H9 (cell line): ENCODE measurements at regions not wholly inside any gene's neighbourhood (a gene's known extent, or its start where the extent isn't known, plus 50 kb on each side); places are given as distances from the start of the nearest gene placed in this dataset.

Experiments
- DNase-seq: peaks from one replicate; pipeline ENCODE4 v3.0.0-alpha.2; 2017
- H2AFZ ChIP-seq: one replicate; pipeline ENCODE4 v1.6.1; 2013; ENCODE audit warnings: mild to moderate bottlenecking, low read length, control low read depth, moderate library complexity
- H2AK5ac ChIP-seq: 2 replicates; pipeline ENCODE4 v1.6.1; 2013; ENCODE audit warnings: low read length, control low read depth, mixed read lengths; ENCODE audit not compliant: insufficient read length
- H2BK120ac ChIP-seq: one replicate; pipeline ENCODE4 v1.6.1; 2013; ENCODE audit warnings: low read depth, mild to moderate bottlenecking, low read length, control low read depth, inconsistent platforms; ENCODE audit not compliant: poor library complexity, severe bottlenecking
- H2BK12ac ChIP-seq: 2 replicates; pipeline ENCODE4 v1.6.1; 2013; ENCODE audit warnings: low read length, control low read depth, mixed read lengths, low read depth; ENCODE audit not compliant: insufficient read length
- H2BK15ac ChIP-seq: 2 replicates; pipeline ENCODE4 v1.6.1; 2013; ENCODE audit warnings: low read depth, low read length, control low read depth
- H2BK20ac ChIP-seq: one replicate; pipeline ENCODE4 v1.6.1; 2013; ENCODE audit warnings: low read depth, mild to moderate bottlenecking, low read length, control low read depth, inconsistent platforms; ENCODE audit not compliant: poor library complexity, severe bottlenecking
- H2BK5ac ChIP-seq: 2 replicates; pipeline ENCODE4 v1.6.1; 2013; ENCODE audit warnings: low read length, control low read depth, mixed read lengths; ENCODE audit not compliant: insufficient read length
- H3K14ac ChIP-seq: 2 replicates; pipeline ENCODE4 v1.6.1; 2013; ENCODE audit warnings: low read length, control low read depth; ENCODE audit not compliant: insufficient read depth
- H3K18ac ChIP-seq: 2 replicates; pipeline ENCODE4 v1.6.1; 2013; ENCODE audit warnings: low read depth, mild to moderate bottlenecking, mixed read lengths, low read length, control low read depth; ENCODE audit not compliant: insufficient read length
- H3K23ac ChIP-seq: 2 replicates; pipeline ENCODE4 v1.6.1; 2013; ENCODE audit warnings: low read length, control low read depth, mixed read lengths, low read depth; ENCODE audit not compliant: insufficient read length
- H3K23me2 ChIP-seq: 2 replicates; pipeline ENCODE4 v1.6.1; 2013; ENCODE audit warnings: low read depth, mild to moderate bottlenecking, mixed read lengths, low read length, control low read depth; ENCODE audit not compliant: insufficient read length, poor library complexity, severe bottlenecking
- H3K27ac ChIP-seq: 2 replicates; pipeline ENCODE4 v1.5.1; 2013; ENCODE audit warnings: low read length, control low read depth, mixed read lengths, low read depth; ENCODE audit not compliant: insufficient read length
- H3K27me3 ChIP-seq: 2 replicates; pipeline ENCODE4 v1.6.1; 2013; ENCODE audit warnings: low read length, control low read depth, inconsistent platforms; ENCODE audit not compliant: insufficient read depth
- H3K4ac ChIP-seq: 2 replicates; pipeline ENCODE4 v1.6.1; 2013; ENCODE audit warnings: low read depth, mild to moderate bottlenecking, control low read depth, inconsistent platforms, low read length, moderate library complexity
- H3K4me1 ChIP-seq: 2 replicates; pipeline ENCODE4 v1.6.1; 2013; ENCODE audit warnings: low read length, control low read depth, inconsistent platforms; ENCODE audit not compliant: insufficient read depth
- H3K4me2 ChIP-seq: 2 replicates; pipeline ENCODE4 v1.6.1; 2013; ENCODE audit warnings: low read length, control low read depth, mixed read lengths; ENCODE audit not compliant: insufficient read length, insufficient read depth
- H3K56ac ChIP-seq: 2 replicates; pipeline ENCODE4 v1.6.1; 2013; ENCODE audit warnings: low read depth, mild to moderate bottlenecking, mixed read lengths, low read length, control low read depth; ENCODE audit not compliant: insufficient read length
- H3K79me1 ChIP-seq: 2 replicates; pipeline ENCODE4 v1.6.1; 2013; ENCODE audit warnings: low read depth, mild to moderate bottlenecking, moderate library complexity, low read length, control low read depth, inconsistent platforms; ENCODE audit not compliant: insufficient read depth, poor library complexity, severe bottlenecking
- H3K79me2 ChIP-seq: 2 replicates; pipeline ENCODE4 v1.6.1; 2013; ENCODE audit warnings: low read length, control low read depth, inconsistent platforms; ENCODE audit not compliant: insufficient read depth
- H3K9ac ChIP-seq: 2 replicates; pipeline ENCODE4 v1.6.1; 2013; ENCODE audit warnings: low read length, control low read depth, mixed read lengths; ENCODE audit not compliant: insufficient read length; ENCODE audit errors: extremely low read depth
- H3K9me3 ChIP-seq: one replicate; pipeline ENCODE4 v1.6.1; 2013; ENCODE audit warnings: low read depth, low read length, inconsistent platforms; ENCODE audit not compliant: control insufficient read depth
- H3T11ph ChIP-seq: one replicate; pipeline ENCODE4 v1.6.1; 2013; ENCODE audit warnings: mild to moderate bottlenecking, low read length, control low read depth, inconsistent platforms
- H4K20me1 ChIP-seq: one replicate; pipeline ENCODE4 v1.6.1; 2013; ENCODE audit not compliant: control insufficient read depth, insufficient read length, insufficient read depth
- H4K5ac ChIP-seq: 2 replicates; pipeline ENCODE4 v1.6.1; 2013; ENCODE audit warnings: low read depth, mild to moderate bottlenecking, mixed read lengths, low read length, control low read depth; ENCODE audit not compliant: insufficient read length
- H4K8ac ChIP-seq: replicated peaks from 2 replicates; pipeline ENCODE4 v1.6.1; 2013; ENCODE audit warnings: low read length, control low read depth, mixed read lengths, low read depth; ENCODE audit not compliant: insufficient read length
- H4K91ac ChIP-seq: 2 replicates; pipeline ENCODE4 v1.6.1; 2013; ENCODE audit warnings: low read depth, mild to moderate bottlenecking, moderate library complexity, mixed read lengths, low read length, control low read depth; ENCODE audit not compliant: insufficient read length
- H3K27ac Mint-ChIP-seq, 3 experiments: 2 replicates in 2 of 3; 3 replicates in 1 of 3; pipeline ENCODE4 v1.8.0; 2020 to 2021; ENCODE audit warnings: mixed read lengths in 3 of 3, mild to moderate bottlenecking in 1 of 3, moderate library complexity in 1 of 3
- H3K27me3 Mint-ChIP-seq: 2 replicates; pipeline ENCODE4 v1.8.0; 2021; ENCODE audit warnings: low read depth, mild to moderate bottlenecking, moderate library complexity, mixed read lengths
- H3K36me3 Mint-ChIP-seq, 3 experiments: 2 replicates in 2 of 3; 3 replicates in 1 of 3; pipeline ENCODE4 v1.8.0; 2020 to 2021; ENCODE audit warnings: low read depth in 3 of 3, mixed read lengths in 3 of 3; ENCODE audit not compliant: insufficient read depth in 1 of 3
- H3K4me1 Mint-ChIP-seq, 2 experiments: 2 replicates each; pipeline ENCODE4 v1.8.0; 2020; ENCODE audit warnings: mixed read lengths in 2 of 2
- H3K4me3 Mint-ChIP-seq, 2 experiments: 2 replicates in 1 of 2; 3 replicates in 1 of 2; pipeline ENCODE4 v1.8.0; 2020 to 2021; ENCODE audit warnings: mild to moderate bottlenecking in 2 of 2, mixed read lengths in 2 of 2, moderate library complexity in 1 of 2
- H3K9me3 Mint-ChIP-seq, 2 experiments: 2 replicates in 1 of 2; 3 replicates in 1 of 2; pipeline ENCODE4 v1.8.0; 2020; ENCODE audit warnings: mild to moderate bottlenecking in 2 of 2, mixed read lengths in 2 of 2, moderate library complexity in 1 of 2
- CTCF ChIP-seq: fragments of 200-600 bp; sonication (generic); conservative IDR thresholded peaks from 3 replicates; pipeline ENCODE4 v1.8.0; 2021; ENCODE audit warnings: antibody characterized with exemption, mild to moderate bottlenecking
- whole genome bisulfite sequencing: extraction: QIAGEN DNeasy Blood & Tissue Kit; methylation state at CpG from one replicate; pipeline ENCODE4 v1.1.7; 2013; ENCODE audit warnings: missing lambda C conversion rate, low lambda C conversion rate, mixed read lengths; ENCODE audit not compliant: insufficient read length; ENCODE audit errors: extremely low coverage; 5-methylcytosine and 5-hydroxymethylcytosine counted together

DNA sequence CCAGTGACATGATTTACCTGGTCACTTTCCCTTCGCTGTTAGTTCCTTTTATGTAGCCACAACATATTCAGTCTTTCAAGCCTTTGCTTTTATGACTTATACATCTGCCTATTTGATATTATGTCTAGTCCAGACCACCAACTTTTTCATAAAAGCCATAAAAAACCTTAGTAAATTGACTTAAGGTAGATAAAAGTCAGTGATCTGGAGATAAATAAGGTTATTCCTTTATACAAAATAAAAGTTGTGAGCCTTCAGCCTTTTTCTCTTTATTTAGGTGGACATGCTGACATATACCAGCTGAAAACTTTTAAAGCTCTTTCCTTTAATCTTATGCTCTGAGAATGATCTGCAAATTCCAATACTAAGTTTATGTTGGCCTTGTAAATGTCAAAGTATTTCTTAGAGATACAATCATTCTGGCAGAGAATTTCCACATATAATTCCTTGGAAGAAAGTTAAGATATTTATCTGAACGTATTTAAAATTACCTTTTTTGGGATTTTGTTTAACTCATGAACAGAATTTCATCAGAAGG lies 690.4 kb upstream of the CHORDC1 start:
- no peaks in the 10 kb centered on the region for H3K36me3 Mint-ChIP-seq
- H3K27ac Mint-ChIP-seq: no peak overlapping the region

More for the DNA sequence above, 690.4 kb upstream of the CHORDC1 start:
- WGBS: no CpG with 5 or more reads among the region's 2 CpGs
- no peak overlapping the region for H3K56ac ChIP-seq
- H4K5ac ChIP-seq: no peak overlapping the region
- no peak overlapping the region for H2BK5ac ChIP-seq
- no peaks in the 10 kb centered on the region for H3K4me1 Mint-ChIP-seq
- no peak for DNase-seq
- no peak overlapping the region for H2BK12ac ChIP-seq
- no peaks in the 10 kb centered on the region for H3K9me3 ChIP-seq
- H3K9me3 Mint-ChIP-seq: no peaks in the 10 kb centered on the region
- TF ChIP-seq CTCF: no peak
- no peak overlapping the region for H3K4me2 ChIP-seq
- no peak overlapping the region for H2AFZ ChIP-seq
- H3K4me3 Mint-ChIP-seq: no peak overlapping the region
- H2BK120ac ChIP-seq: no peak overlapping the region
- no peak overlapping the region for H3K18ac ChIP-seq
- no peaks in the 10 kb centered on the region for H3K4me1 ChIP-seq
- H3K23me2 ChIP-seq: no peaks in the 10 kb centered on the region
- H3K4ac ChIP-seq: no peak overlapping the region
- no peak overlapping the region for H2AK5ac ChIP-seq
- H3K9ac ChIP-seq: no peak overlapping the region
- no peaks in the 10 kb centered on the region for H4K20me1 ChIP-seq
- no peak overlapping the region for H3K27ac ChIP-seq
- H3K27me3 ChIP-seq: no peaks in the 10 kb centered on the region
- no peaks in the 10 kb centered on the region for H3K79me1 ChIP-seq
- no peak overlapping the region for H4K8ac ChIP-seq
- no peaks in the 10 kb centered on the region for H3K79me2 ChIP-seq
- no peak overlapping the region for H2BK15ac ChIP-seq
- no peak overlapping the region for H4K91ac ChIP-seq
- no peak overlapping the region for H2BK20ac ChIP-seq
- H3K14ac ChIP-seq: no peak overlapping the region
- H3K23ac ChIP-seq: no peak overlapping the region
- H3T11ph ChIP-seq: no peak overlapping the region
- H3K27me3 Mint-ChIP-seq: no peaks in the 10 kb centered on the region
